ENCODE measurements at regions not wholly inside any gene's neighbourhood (a gene's known extent, or its start where the extent isn't known, plus 50 kb on each side); places are given as distances from the start of the nearest gene placed in this dataset.

GRCh38 chr5:165231821-165232508 is 1726.5 kb downstream of the MAT2B start:
- H3K9me3 Mint-ChIP-seq = peaks cover 0 to 25% (median 4%) of the 10 kb centered on the region in 6 donors

DNA sequence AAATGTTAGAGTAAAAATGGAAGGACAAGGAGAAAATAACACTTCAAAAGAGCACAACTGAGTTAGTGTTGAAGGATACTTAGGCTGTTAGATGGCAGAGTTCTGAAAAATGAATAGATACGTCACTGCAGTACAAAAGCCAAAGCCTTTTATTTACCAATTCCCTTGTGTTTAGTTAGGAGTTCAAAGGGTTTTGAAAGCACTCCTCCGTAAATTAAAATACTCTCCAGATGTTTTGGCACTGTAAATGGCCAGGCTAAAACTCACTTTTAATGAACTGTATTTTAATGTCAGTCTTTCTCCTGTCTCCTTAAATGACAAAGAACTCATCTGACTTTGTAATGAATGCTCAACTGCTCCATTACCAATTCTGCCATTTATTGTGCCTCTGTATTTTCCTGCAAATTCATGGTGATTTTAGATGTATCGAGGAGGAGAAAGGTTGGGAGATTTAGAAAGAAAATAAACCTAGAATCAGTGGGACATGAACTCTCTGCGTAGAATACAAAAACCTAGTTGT is 1727.2 kb downstream of the MAT2B start:
- H3K4me1 Mint-ChIP-seq = no peaks in the 10 kb centered on the region
- no peaks in the 10 kb centered on the region for H3K36me3 Mint-ChIP-seq
- no peak overlapping the region for H3K4me3 Mint-ChIP-seq
- DNase-seq = no peak
- peaks cover 0 to 2% (median 0%) of the 10 kb centered on the region in 3 donors for H3K27me3 Mint-ChIP-seq (ENCODE audit: low read depth in 3 of 3)
- H3K9me3 Mint-ChIP-seq = peaks cover 0 to 20% (median 3%) of the 10 kb centered on the region in 6 donors
- no peak overlapping the region for H3K27ac Mint-ChIP-seq

More at GRCh38 chr5:165231821-165232508, 1726.5 kb downstream of the MAT2B start:
- no peak for DNase-seq
- Mint-ChIP-seq H3K27ac (no peak overlapping the region), H3K4me1 (no peaks in the 10 kb centered on the region), H3K27me3 (ENCODE audit: low read depth in 3 of 3) (no peaks in the 10 kb centered on the region), H3K36me3 (no peaks in the 10 kb centered on the region), H3K4me3 (no peak overlapping the region)

DNA sequence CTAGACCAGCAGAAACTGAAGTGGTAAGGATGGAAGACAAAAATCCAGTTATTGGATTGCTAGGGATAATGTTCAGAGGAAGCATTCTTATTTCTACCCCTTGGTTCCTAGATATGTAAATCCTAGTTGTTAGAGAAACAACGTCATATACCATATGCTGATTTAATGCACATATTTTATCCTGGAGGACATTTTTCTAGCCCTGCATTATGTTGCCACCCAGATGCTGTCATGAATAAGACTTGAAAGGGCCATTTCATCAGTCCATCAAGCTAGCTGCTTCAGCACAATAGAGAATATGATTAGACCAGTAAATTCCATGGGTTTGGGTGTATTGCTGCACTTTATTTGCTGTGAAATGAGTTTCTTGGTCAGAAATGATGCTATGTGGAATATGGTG is 1736.4 kb downstream of the MAT2B start:
- H3K4me1 Mint-ChIP-seq = no peaks in the 10 kb centered on the region
- H3K27me3 Mint-ChIP-seq (ENCODE audit: low read depth in 3 of 3) = peaks cover 0 to 7% (median 2%) of the 10 kb centered on the region in 3 donors
- H3K4me3 Mint-ChIP-seq = no peak overlapping the region
- H3K27ac Mint-ChIP-seq = no peak overlapping the region
- H3K36me3 Mint-ChIP-seq = no peaks in the 10 kb centered on the region
- DNase-seq = no peak
- H3K9me3 Mint-ChIP-seq = peaks cover 2 to 43% (median 9%) of the 10 kb centered on the region in 6 donors

GRCh38 chr5:165242646-165243045 is 1737.2 kb downstream of the MAT2B start:
- Mint-ChIP-seq H3K27ac (no peak overlapping the region), H3K36me3 (no peaks in the 10 kb centered on the region), H3K27me3 (ENCODE audit: low read depth in 3 of 3) (peaks cover 0 to 7% (median 0%) of the 10 kb centered on the region in 3 donors), H3K4me1 (no peaks in the 10 kb centered on the region), H3K9me3 (peaks cover 2 to 44% (median 8%) of the 10 kb centered on the region in 6 donors), H3K4me3 (no peak overlapping the region)
- DNase-seq = no peak

DNA sequence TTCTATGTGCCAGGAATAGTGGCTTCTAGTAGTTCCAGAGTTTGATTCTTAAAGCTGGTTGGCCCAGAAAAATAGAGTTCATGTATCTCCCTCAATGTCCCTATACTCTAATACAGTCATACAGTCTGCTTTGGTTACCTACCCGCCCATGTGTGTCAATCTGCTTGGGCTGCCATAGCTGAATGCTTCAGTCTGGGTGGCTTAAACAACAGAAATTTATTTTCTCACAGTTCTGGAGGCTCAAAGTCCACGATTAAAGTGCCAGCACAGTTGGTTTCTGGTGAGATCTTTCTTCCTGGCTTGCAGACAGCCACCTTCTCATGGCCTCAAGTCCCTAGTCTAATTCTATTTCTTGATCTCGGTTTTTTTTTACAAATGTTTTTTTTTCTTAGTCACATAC is 1739.0 kb downstream of the MAT2B start:
- Mint-ChIP-seq H3K9me3 (peaks cover 2 to 37% (median 10%) of the 10 kb centered on the region in 6 donors), H3K27ac (no peak overlapping the region), H3K27me3 (ENCODE audit: low read depth in 3 of 3) (peaks cover 0 to 8% (median 0%) of the 10 kb centered on the region in 3 donors), H3K4me1 (no peaks in the 10 kb centered on the region), H3K36me3 (no peaks in the 10 kb centered on the region), H3K4me3 (no peak overlapping the region)
- no peak for DNase-seq

GRCh38 chr5:165258197-165258771 is 1752.9 kb downstream of the MAT2B start:
- no peaks in the 10 kb centered on the region for H3K4me1 Mint-ChIP-seq
- H3K36me3 Mint-ChIP-seq = no peaks in the 10 kb centered on the region
- H3K27me3 Mint-ChIP-seq (ENCODE audit: low read depth in 3 of 3) = no peaks in the 10 kb centered on the region
- H3K9me3 Mint-ChIP-seq = peaks cover 0 to 37% (median 13%) of the 10 kb centered on the region in 6 donors
- H3K4me3 Mint-ChIP-seq = no peak overlapping the region
- no peak for DNase-seq
- H3K27ac Mint-ChIP-seq = no peak overlapping the region

DNA sequence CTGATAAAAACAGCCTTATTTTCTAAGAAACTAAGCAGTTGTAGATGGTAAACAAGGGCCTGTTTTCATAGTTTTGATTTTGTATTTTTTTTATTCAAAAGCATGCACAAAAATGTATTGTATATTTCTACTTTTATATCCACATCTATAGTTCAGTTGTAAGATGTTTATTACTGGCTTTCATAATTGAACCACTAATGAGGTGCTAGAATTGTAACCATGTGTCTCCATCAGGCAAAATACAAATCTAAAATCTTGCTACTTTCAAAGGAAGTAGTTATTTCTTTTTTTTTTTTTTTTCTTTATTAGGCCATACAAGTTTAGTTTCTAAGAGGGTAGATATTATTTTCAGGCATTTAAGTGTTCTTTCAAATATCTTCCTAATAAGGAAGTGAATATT is 1755.0 kb downstream of the MAT2B start:
- Mint-ChIP-seq H3K27ac (no peak overlapping the region), H3K4me1 (no peaks in the 10 kb centered on the region), H3K36me3 (no peaks in the 10 kb centered on the region), H3K9me3 (peaks cover 1 to 49% (median 13%) of the 10 kb centered on the region in 6 donors), H3K4me3 (no peak overlapping the region), H3K27me3 (ENCODE audit: low read depth in 3 of 3) (no peaks in the 10 kb centered on the region)
- no peak for DNase-seq

GRCh38 chr5:165263536-165263935 is 1758.1 kb downstream of the MAT2B start:
- DNase-seq = no peak
- Mint-ChIP-seq H3K27ac (no peak overlapping the region), H3K9me3 (peaks cover 1 to 42% (median 9%) of the 10 kb centered on the region in 6 donors), H3K36me3 (no peaks in the 10 kb centered on the region), H3K4me1 (no peaks in the 10 kb centered on the region), H3K27me3 (ENCODE audit: low read depth in 3 of 3) (no peaks in the 10 kb centered on the region), H3K4me3 (no peak overlapping the region)

GRCh38 chr5:165266939-165267338 is 1761.5 kb downstream of the MAT2B start:
- no peak for DNase-seq
- no peak overlapping the region for H3K4me3 Mint-ChIP-seq
- H3K36me3 Mint-ChIP-seq = no peaks in the 10 kb centered on the region
- H3K4me1 Mint-ChIP-seq = no peaks in the 10 kb centered on the region
- H3K9me3 Mint-ChIP-seq = peaks cover 1 to 26% (median 6%) of the 10 kb centered on the region in 6 donors
- H3K27ac Mint-ChIP-seq = no peak overlapping the region
- H3K27me3 Mint-ChIP-seq (ENCODE audit: low read depth in 3 of 3) = no peaks in the 10 kb centered on the region

DNA sequence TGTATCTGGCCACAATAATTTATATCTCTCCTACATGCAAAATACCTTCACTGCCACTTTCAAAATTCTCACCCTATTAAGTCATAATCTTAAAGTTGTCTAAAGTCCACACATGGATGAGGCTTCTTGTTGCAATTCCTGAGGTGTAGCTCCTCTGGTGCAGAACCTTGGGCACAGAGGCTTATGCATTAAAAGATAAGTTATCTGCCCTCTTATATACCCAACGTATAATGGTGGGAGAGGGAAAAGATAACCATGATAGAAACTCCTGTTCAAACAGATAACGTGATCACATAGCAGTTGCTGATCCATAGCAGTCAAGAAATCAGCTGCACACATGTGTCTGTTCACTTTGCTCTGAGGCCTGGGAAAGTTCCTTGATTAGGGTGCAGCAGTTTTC is 1767.0 kb downstream of the MAT2B start:
- Mint-ChIP-seq H3K27ac (no peak overlapping the region), H3K36me3 (no peaks in the 10 kb centered on the region), H3K9me3 (peaks cover 7 to 35% (median 14%) of the 10 kb centered on the region in 6 donors), H3K27me3 (ENCODE audit: low read depth in 3 of 3) (peaks cover 0 to 2% (median 2%) of the 10 kb centered on the region in 3 donors), H3K4me3 (no peak overlapping the region), H3K4me1 (no peaks in the 10 kb centered on the region)
- no peak for DNase-seq

DNA sequence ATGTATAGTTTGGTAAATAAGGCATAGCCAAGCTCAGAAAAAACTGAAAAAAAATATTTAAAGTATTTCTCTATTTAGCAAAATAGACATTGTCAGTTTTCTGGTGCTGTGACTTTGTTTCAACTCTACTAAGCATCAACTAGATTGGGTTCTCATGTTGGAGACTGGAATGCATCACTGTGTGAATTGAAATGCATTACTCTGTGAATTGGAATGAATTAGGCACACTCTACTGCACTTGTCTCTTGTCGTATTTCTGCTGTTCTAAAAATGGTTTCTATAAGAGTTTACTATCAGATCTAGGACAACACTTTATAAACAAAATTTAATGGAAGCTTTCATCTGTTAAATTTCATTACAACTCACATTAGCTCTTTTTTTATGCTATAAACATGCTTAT is 1772.2 kb downstream of the MAT2B start:
- H3K36me3 Mint-ChIP-seq = no peaks in the 10 kb centered on the region
- no peaks in the 10 kb centered on the region for H3K4me1 Mint-ChIP-seq
- no peak overlapping the region for H3K4me3 Mint-ChIP-seq
- H3K27me3 Mint-ChIP-seq (ENCODE audit: low read depth in 3 of 3) = peaks cover 0 to 2% (median 2%) of the 10 kb centered on the region in 3 donors
- H3K9me3 Mint-ChIP-seq = peaks cover 14 to 39% (median 20%) of the 10 kb centered on the region in 6 donors
- H3K27ac Mint-ChIP-seq = no peak overlapping the region
- DNase-seq = no peak

- Mint-ChIP-seq H3K4me1 (no peaks in the 10 kb centered on the region), H3K27ac (no peak overlapping the region), H3K27me3 (ENCODE audit: low read depth in 3 of 3) (no peaks in the 10 kb centered on the region), H3K4me3 (no peak overlapping the region), H3K36me3 (no peaks in the 10 kb centered on the region), H3K9me3 (peaks cover 6 to 37% (median 14%) of the 10 kb centered on the region in 6 donors)
- DNase-seq = no peak
These were observed 1777.1 kb downstream of the MAT2B start for GRCh38 chr5:165282491-165282890.

- Mint-ChIP-seq H3K27ac (no peak overlapping the region), H3K27me3 (ENCODE audit: low read depth in 3 of 3) (no peaks in the 10 kb centered on the region), H3K4me1 (no peaks in the 10 kb centered on the region), H3K4me3 (no peak overlapping the region), H3K9me3 (peaks cover 4 to 33% (median 14%) of the 10 kb centered on the region in 6 donors), H3K36me3 (no peaks in the 10 kb centered on the region)
- no peak for DNase-seq
These were observed 1781.3 kb downstream of the MAT2B start for GRCh38 chr5:165286692-165287091.

DNA sequence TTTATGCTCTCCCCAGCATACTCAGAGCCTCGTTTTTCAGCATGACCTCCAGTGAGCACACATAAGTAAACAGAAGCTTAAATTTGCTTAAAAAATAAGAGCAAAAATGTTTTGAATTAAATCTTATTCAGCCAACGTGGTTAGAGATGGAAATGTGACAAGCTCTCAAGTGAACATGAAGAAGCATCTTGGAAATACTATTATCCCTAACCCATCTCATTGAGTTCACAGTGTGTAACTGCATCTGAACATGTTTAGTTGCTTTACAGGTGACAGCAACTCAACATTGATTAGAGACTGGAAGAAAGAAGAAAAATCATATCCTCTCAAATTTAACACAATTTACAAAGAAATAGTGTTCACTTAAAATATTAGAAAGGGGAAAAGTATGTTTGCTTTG is 1785.1 kb downstream of the MAT2B start:
- no peaks in the 10 kb centered on the region for H3K36me3 Mint-ChIP-seq
- no peak overlapping the region for H3K4me3 Mint-ChIP-seq
- peaks cover 1 to 29% (median 18%) of the 10 kb centered on the region in 6 donors for H3K9me3 Mint-ChIP-seq
- no peak for DNase-seq
- no peak overlapping the region for H3K27ac Mint-ChIP-seq
- H3K4me1 Mint-ChIP-seq = no peaks in the 10 kb centered on the region
- no peaks in the 10 kb centered on the region for H3K27me3 Mint-ChIP-seq (ENCODE audit: low read depth in 3 of 3)
